GM19240 (cell line): ENCODE measurements at regions not wholly inside any gene's neighbourhood (a gene's known extent, or its start where the extent isn't known, plus 50 kb on each side); places are given as distances from the start of the nearest gene placed in this dataset.

Experiments
- DNase-seq: peaks from one replicate; pipeline ENCODE4 v3.0.0; 2011; ENCODE audit warnings: low spot score; ENCODE audit not compliant: insufficient read length

- no peak for DNase-seq
Measured at GRCh38 chrX:39437670-39438441, 636.6 kb downstream of the MID1IP1 start.

GRCh38 chrX:39438603-39439602 lies 637.6 kb downstream of the MID1IP1 start:
- no peak for DNase-seq

- no peak for DNase-seq
Measured at GRCh38 chrX:39439906-39440798, 638.9 kb downstream of the MID1IP1 start.

GRCh38 chrX:39440799-39441284 lies 639.6 kb downstream of the MID1IP1 start:
- DNase-seq = no peak

GRCh38 chrX:39442332-39442731 lies 641.1 kb downstream of the MID1IP1 start:
- DNase-seq = no peak

- no peak for DNase-seq
Measured at GRCh38 chrX:39443240-39443639, 642.0 kb downstream of the MID1IP1 start.

GRCh38 chrX:39445336-39445735 lies 644.1 kb downstream of the MID1IP1 start:
- DNase-seq = no peak

- no peak for DNase-seq
Measured at GRCh38 chrX:39449352-39449751, 648.1 kb downstream of the MID1IP1 start.

GRCh38 chrX:39450234-39450977 lies 647.4 kb downstream of the BCOR start:
- no peak for DNase-seq

- no peak for DNase-seq
Measured at GRCh38 chrX:39451046-39451445, 646.7 kb downstream of the BCOR start.

- no peak for DNase-seq
Measured at GRCh38 chrX:39452401-39452800, 645.4 kb downstream of the BCOR start.

GRCh38 chrX:39453889-39454621 lies 643.7 kb downstream of the BCOR start:
- no peak for DNase-seq

GRCh38 chrX:39456894-39457604 lies 640.7 kb downstream of the BCOR start:
- DNase-seq = no peak

- no peak for DNase-seq
Measured at GRCh38 chrX:39458779-39459178, 639.0 kb downstream of the BCOR start.

GRCh38 chrX:39459204-39459603 lies 638.6 kb downstream of the BCOR start:
- DNase-seq = no peak

GRCh38 chrX:39459952-39460351 lies 637.8 kb downstream of the BCOR start:
- no peak for DNase-seq

GRCh38 chrX:39460499-39460898 lies 637.3 kb downstream of the BCOR start:
- no peak for DNase-seq

- no peak for DNase-seq
Measured at GRCh38 chrX:39462835-39463234, 634.9 kb downstream of the BCOR start.

- no peak for DNase-seq
Measured at GRCh38 chrX:39464253-39464652, 633.5 kb downstream of the BCOR start.
